ENCODE measurements at regions not wholly inside any gene's neighbourhood (a gene's known extent, or its start where the extent isn't known, plus 50 kb on each side); places are given as distances from the start of the nearest gene placed in this dataset.

GRCh38 chr7:91565499-91566401, 301.5 kb downstream of the FZD1 start (continued):
- TF ChIP-seq ZBTB7B (CRISPR knock-in tag; IDR thresholded peaks at IDR 0.05) (no peak), THYN1 (CRISPR knock-in tag; IDR thresholded peaks at IDR 0.05; ENCODE audit: borderline replicate concordance, low read depth) (no peak), PRDM10 (CRISPR knock-in tag; IDR thresholded peaks at IDR 0.05; ENCODE audit: low read depth) (no peak), ARID2 (CRISPR knock-in tag; IDR thresholded peaks at IDR 0.05; ENCODE audit: borderline replicate concordance) (no peak), RAD21 (CRISPR knock-in tag; IDR thresholded peaks at IDR 0.05) (no peak), JUN (CRISPR knock-in tag; IDR thresholded peaks at IDR 0.05) (no peak), ZNF33B (CRISPR knock-in tag; IDR thresholded peaks at IDR 0.05) (no peak), ZNF263 (CRISPR knock-in tag; IDR thresholded peaks at IDR 0.05) (peak; percentile 91), ZNF256 (CRISPR knock-in tag; conservative IDR thresholded peaks at IDR 0.05) (no peak), ZNF136 (CRISPR knock-in tag; IDR thresholded peaks at IDR 0.05; ENCODE audit: low read depth) (no peak), ELF4 (CRISPR knock-in tag; IDR thresholded peaks at IDR 0.05; ENCODE audit: borderline replicate concordance) (no peak), ELF3 (CRISPR knock-in tag; IDR thresholded peaks at IDR 0.05) (0 out of 2 replicates have a peak, but pooled peaks have one; percentile 20), ZBTB2 (CRISPR knock-in tag; IDR thresholded peaks at IDR 0.05; ENCODE audit: low read depth) (no peak), BCL3 (CRISPR knock-in tag; IDR thresholded peaks at IDR 0.05) (no peak), ZNF557 (CRISPR knock-in tag; IDR thresholded peaks at IDR 0.05) (no peak), CBFB (CRISPR knock-in tag; IDR thresholded peaks at IDR 0.05) (no peak), ETV6 (CRISPR knock-in tag; conservative IDR thresholded peaks at IDR 0.05) (no peak), PAXIP1 (CRISPR knock-in tag; conservative IDR thresholded peaks at IDR 0.05) (peak; percentile 74)

Measured in HepG2 (cell line).